Kidney glomerular epithelial cell (primary cell): ENCODE measurements at regions not wholly inside any gene's neighbourhood (a gene's known extent, or its start where the extent isn't known, plus 50 kb on each side); places are given as distances from the start of the nearest gene placed in this dataset.

Experiments
- DNase-seq: peaks from one replicate; lab custom pipeline; 2025; lab: John Stamatoyannopoulos, UW

- no peak for DNase-seq
These were observed 131.4 kb upstream of the CCDC68 start for GRCh38 chr18:55090564-55091188.

- no peak for DNase-seq
These were observed 130.3 kb upstream of the CCDC68 start for GRCh38 chr18:55089610-55090009.

DNA sequence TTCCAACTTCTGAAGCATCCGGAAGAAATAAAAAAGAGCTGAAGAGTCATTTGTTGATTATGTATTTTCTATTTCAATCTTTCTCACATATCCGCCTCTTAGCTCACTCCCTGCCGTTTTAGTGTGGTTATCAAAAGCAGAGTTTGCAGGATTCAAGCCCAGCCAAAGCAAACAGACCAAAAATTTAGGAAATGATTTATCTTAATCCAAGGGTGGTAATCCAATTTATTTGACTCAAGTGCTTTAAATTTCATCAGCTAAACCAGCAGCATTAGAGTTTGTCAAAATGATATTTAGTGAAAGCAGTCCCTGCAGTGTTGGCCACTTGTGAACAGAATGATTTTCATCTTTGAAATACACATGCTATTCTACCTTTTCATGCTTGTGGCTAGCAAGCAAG is 129.3 kb upstream of the CCDC68 start:
- no peak for DNase-seq

DNA sequence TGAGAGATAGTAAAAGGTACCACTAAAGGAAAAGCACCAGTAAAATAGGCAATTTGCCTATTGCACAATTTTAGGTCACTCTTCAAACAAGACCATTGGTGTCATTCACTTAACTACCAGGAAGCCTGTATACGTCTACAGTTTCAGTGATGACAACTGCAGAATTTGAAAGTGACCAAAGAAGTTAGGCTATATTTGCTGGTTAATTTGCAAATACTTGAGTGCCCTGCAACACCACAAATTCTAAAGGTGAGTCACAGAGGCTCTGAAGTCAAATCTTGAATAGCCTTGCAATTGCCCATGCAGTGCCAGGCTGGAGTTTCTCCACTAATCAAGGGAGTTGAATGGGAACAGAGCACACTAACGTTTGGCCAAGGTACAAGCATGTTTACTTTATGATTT is 128.7 kb upstream of the CCDC68 start:
- no peak for DNase-seq

DNA sequence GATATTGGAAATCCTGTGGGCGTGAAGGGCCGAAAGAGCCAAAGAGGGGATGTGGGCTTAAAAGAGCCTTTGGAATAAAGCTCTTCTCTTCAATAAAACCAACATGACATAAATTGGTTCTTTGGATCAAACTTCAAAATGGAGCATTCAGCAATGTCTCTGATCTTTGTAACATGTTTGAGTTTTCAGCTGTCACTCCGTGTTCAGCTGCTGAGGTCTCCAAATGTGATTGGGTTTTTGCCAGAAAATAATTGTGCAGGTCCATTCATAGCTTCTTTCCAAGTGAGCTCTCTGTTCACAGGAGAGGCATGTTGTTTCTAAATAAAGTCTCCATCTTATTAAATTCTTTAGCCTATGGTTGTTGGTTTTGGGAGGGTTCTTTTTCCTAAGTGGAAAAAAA is 127.6 kb upstream of the CCDC68 start:
- no peak for DNase-seq

- no peak for DNase-seq
These were observed 126.5 kb upstream of the CCDC68 start for GRCh38 chr18:55085557-55086285.

DNA sequence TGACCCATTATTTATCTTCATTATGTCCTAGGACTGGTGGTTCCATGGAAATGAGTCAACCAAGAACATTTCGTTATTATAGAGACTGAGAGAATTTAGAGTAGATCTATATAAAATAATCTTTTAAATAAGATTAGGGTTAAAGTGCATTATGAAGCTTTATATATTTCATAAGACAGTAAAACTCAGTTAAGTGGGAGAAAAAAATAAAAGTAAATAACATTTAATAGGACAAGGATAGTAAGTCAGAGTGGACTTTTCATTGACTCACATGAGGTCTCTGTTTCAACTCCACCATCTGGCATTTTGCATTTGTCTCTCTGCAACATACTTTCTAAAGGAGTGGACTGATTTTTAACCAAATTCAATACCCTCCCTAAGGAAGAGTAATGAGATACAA is 125.3 kb upstream of the CCDC68 start:
- no peak for DNase-seq

GRCh38 chr18:55083461-55083860 is 124.2 kb upstream of the CCDC68 start:
- DNase-seq: no peak

GRCh38 chr18:55079481-55080355 is 120.5 kb upstream of the CCDC68 start:
- DNase-seq: no peak

- no peak for DNase-seq
These were observed 119.8 kb upstream of the CCDC68 start for GRCh38 chr18:55079067-55079466.

GRCh38 chr18:55078303-55078932 is 119.2 kb upstream of the CCDC68 start:
- no peak for DNase-seq

GRCh38 chr18:55076643-55077218 is 117.5 kb upstream of the CCDC68 start:
- DNase-seq: no peak

DNA sequence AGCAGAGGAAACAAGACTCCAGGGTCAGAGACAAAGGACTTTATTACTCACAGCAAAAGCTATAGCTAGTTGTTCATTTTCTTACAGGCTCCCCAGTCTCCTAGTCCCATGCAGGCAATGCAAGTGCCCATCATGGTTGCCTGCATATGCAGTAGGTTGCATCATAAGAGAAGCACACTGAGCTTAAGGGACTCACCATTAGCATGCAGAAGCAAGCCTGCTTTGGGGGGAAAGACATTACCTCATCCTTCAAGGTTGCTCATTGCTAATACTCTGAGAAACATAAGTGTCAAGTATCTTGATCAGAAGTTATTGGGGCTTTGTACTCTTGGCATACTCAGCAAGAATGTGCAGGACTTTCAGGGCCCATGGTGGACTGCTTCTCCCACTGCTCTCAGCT is 114.6 kb upstream of the CCDC68 start:
- DNase-seq: no peak

GRCh38 chr18:55073116-55073515 is 113.9 kb upstream of the CCDC68 start:
- no peak for DNase-seq

- DNase-seq: no peak
These were observed 113.4 kb upstream of the CCDC68 start for GRCh38 chr18:55072698-55073097.

GRCh38 chr18:55072181-55072580 is 112.9 kb upstream of the CCDC68 start:
- DNase-seq: no peak

- DNase-seq: no peak
These were observed 110.2 kb upstream of the CCDC68 start for GRCh38 chr18:55069497-55069896.

DNA sequence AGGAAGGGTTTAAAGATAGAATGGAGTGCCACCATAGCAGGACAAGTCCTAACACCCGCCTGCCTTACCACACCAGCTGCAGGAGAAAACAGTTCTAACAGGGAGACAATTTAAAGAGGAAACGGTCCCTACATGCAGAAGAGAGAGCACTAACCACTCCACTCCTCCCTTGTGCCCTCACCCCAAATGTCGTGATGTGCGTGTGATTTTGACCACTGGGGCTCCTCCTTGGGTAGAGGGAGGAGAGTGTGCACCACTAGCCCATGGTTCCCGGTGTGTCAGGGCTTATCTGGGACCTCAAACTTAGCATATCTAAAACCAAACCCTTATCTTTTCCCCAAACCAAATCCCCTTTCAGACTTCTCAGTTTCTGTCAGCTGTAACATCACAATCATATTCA is 105.5 kb upstream of the CCDC68 start:
- no peak for DNase-seq

- DNase-seq: no peak
These were observed 104.8 kb upstream of the CCDC68 start for GRCh38 chr18:55064073-55064472.

DNA sequence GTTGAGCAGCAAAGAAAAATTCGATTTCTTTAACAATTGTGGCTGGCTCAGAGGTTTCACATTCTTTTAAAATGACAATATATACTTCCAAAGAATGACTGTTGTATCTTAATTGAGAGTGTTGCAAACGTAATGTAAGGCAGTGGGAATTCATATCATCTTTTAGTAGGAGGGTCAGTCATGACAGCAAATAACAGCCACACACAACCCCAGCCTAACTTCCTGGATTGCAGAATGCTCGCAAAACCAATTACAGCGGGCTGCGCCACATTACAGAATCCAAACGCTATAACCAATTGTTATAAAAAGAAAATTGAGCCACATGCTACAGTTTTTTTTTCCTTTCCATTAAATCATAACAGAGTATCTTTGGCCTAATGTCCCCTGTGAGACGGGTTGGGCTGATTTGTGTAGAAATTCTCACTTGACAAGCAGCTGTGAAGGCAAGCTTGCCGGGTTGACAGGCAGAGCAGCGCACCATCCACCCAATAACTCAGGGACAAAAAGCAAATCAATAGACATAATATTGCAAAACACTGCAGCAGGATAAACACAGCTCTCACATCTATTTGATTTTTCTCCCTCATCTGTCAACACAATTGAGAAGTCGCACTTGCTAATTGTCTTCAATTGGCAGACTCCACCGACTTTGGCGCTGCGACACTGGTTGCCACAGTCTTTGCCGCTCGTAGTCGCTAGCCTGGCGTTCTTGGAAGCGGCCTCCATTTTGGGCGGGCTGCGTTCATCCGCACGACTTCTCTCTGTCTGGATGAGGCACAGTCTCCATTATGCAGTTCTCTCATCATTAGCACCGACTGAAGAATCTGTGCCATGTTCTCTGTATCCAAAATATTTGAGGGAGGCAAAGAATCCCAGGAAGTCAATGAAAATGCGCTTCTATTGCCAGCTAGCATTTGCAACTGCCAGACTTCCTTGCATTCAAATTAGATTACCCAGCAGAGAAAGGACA is 95.0 kb upstream of the CCDC68 start:
- DNase-seq: no peak

DNA sequence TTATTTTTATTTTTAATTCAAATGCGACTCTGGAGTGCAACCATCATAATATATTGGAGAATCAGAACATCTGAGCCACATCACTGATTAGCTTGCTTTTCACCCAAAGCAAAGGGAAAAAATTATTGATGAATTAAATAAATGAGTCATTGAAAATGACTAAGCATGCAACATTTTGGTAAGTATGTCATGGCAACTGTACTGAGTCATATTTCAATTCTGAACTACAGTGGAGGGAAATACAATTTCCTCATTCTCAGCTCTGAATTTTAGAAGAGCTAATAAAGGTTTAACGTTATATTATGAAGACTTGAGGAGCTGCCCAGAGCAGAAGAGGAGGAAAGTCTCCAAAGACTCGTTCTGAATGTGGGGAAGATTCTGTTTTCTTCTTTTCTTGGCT is 89.6 kb upstream of the CCDC68 start:
- no peak for DNase-seq
